Activated B cell treated with CpG ODN at 0.5 μM for 24 hours (primary cell): ENCODE measurements at regions not wholly inside any gene's neighbourhood (a gene's known extent, or its start where the extent isn't known, plus 50 kb on each side); places are given as distances from the start of the nearest gene placed in this dataset.

ENCODE experiments used
- ATAC-seq: fragments of 200-7000 bp; cut with Tn5 transposase; one replicate; pipeline ENCODE4 v1.10.0; 2021; ENCODE audit warnings: low read depth, mild to moderate bottlenecking, moderate library complexity
- CTCF ChIA-PET: fragments of 350-600 bp; sonication (Branson Sonifier 250); formaldehyde crosslinking; loops from one replicate; lab custom pipeline; 2021; ENCODE audit warnings: antibody characterized with exemption; lab: Charles Lee
- POLR2A ChIA-PET: fragments of 350-600 bp; sonication (Branson Sonifier 250); formaldehyde crosslinking; loops from one replicate; lab custom pipeline; 2021; ENCODE audit warnings: antibody characterized with exemption; lab: Charles Lee
- DNase-seq: peaks from one replicate; pipeline ENCODE4 v3.0.0; 2022
- H3K27ac Mint-ChIP-seq: one replicate; pipeline ENCODE4 v1.8.0; 2020; ENCODE audit warnings: mixed read lengths
- H3K27me3 Mint-ChIP-seq: one replicate; pipeline ENCODE4 v1.8.0; 2021; ENCODE audit warnings: mixed read lengths
- H3K36me3 Mint-ChIP-seq: one replicate; pipeline ENCODE4 v1.8.0; 2021; ENCODE audit warnings: low read depth, mixed read lengths
- H3K4me1 Mint-ChIP-seq: one replicate; pipeline ENCODE4 v1.8.0; 2021; ENCODE audit warnings: mixed read lengths
- H3K4me3 Mint-ChIP-seq: one replicate; pipeline ENCODE4 v1.8.0; 2020; ENCODE audit warnings: mild to moderate bottlenecking, mixed read lengths
- H3K9me3 Mint-ChIP-seq: one replicate; pipeline ENCODE4 v1.8.0; 2020; ENCODE audit warnings: mixed read lengths
- CTCF ChIP-seq: fragments of 200-600 bp; IDR thresholded peaks from one replicate; pipeline ENCODE4 v1.8.0; 2022; ENCODE audit warnings: antibody characterized with exemption, mild to moderate bottlenecking
- intact Hi-C: fragments of 100-400 bp; cut with micrococcal nuclease; formaldehyde crosslinking; loops from one replicate; pipeline ENCODE4 v1.15.1; 2024

- no peaks in the 10 kb centered on the region for H3K36me3 Mint-ChIP-seq
- no peak for TF ChIP-seq CTCF
- intact Hi-C loops: no loop called here
- H3K27ac Mint-ChIP-seq: no peak overlapping the region
- DNase-seq: no peak
- no peaks in the 10 kb centered on the region for H3K9me3 Mint-ChIP-seq
- H3K4me1 Mint-ChIP-seq: no peaks in the 10 kb centered on the region
- POLR2A ChIA-PET: no interaction called here
- H3K27me3 Mint-ChIP-seq: peaks cover 4% of the 10 kb centered on the region
- CTCF ChIA-PET: no interaction called here
- ATAC-seq: no peak
- no peak overlapping the region for H3K4me3 Mint-ChIP-seq
These were observed 118.1 kb downstream of the MPP7 start for GRCh38 chr10:28184810-28185209.

GRCh38 chr10:28181478-28182096 lies 121.3 kb downstream of the MPP7 start:
- Mint-ChIP-seq H3K9me3 (no peaks in the 10 kb centered on the region), H3K4me3 (no peak overlapping the region), H3K36me3 (no peaks in the 10 kb centered on the region), H3K4me1 (peaks cover 15% of the 10 kb centered on the region), H3K27ac (no peak overlapping the region), H3K27me3 (no peaks in the 10 kb centered on the region)
- intact Hi-C loops: no loop called here
- DNase-seq (no peak), ATAC-seq (no peak)
- POLR2A ChIA-PET: no interaction called here
- TF ChIP-seq CTCF: no peak
- CTCF ChIA-PET: no interaction called here

GRCh38 chr10:28180654-28181053 lies 122.2 kb downstream of the MPP7 start:
- H3K27me3 Mint-ChIP-seq: no peaks in the 10 kb centered on the region
- peaks cover 15% of the 10 kb centered on the region for H3K4me1 Mint-ChIP-seq
- ChIA-PET CTCF (no interaction called here), POLR2A (interaction anchor here (0.6 kb wide), 1 partner anchor 1623 kb away, joined by 5 read pairs; no protein-coding TSS in a partner anchor)
- ATAC-seq (no peak), DNase-seq (no peak)
- intact Hi-C loops: no loop called here
- no peaks in the 10 kb centered on the region for H3K9me3 Mint-ChIP-seq
- no peak for TF ChIP-seq CTCF
- H3K27ac Mint-ChIP-seq: no peak overlapping the region
- H3K4me3 Mint-ChIP-seq: no peak overlapping the region
- H3K36me3 Mint-ChIP-seq: no peaks in the 10 kb centered on the region

GRCh38 chr10:28179743-28180099 lies 123.1 kb downstream of the MPP7 start:
- H3K4me3 Mint-ChIP-seq: no peak overlapping the region
- intact Hi-C loops: loop anchor here (1.0 kb wide), 5 partner anchors 203 to 809 kb away; no protein-coding TSS in a partner anchor
- POLR2A ChIA-PET: no interaction called here
- H3K9me3 Mint-ChIP-seq: no peaks in the 10 kb centered on the region
- H3K27me3 Mint-ChIP-seq: no peaks in the 10 kb centered on the region
- no peak overlapping the region for H3K27ac Mint-ChIP-seq
- H3K4me1 Mint-ChIP-seq: peaks cover 15% of the 10 kb centered on the region
- DNase-seq: no peak
- TF ChIP-seq CTCF: no peak
- CTCF ChIA-PET: interaction anchor here (0.8 to 1.3 kb wide), 8 partner anchors 20 to 810 kb away, joined by 3 to 10 read pairs (median 4); no protein-coding TSS in a partner anchor
- H3K36me3 Mint-ChIP-seq: no peaks in the 10 kb centered on the region
- ATAC-seq: no peak

GRCh38 chr10:28179006-28179742 lies 123.7 kb downstream of the MPP7 start:
- peaks cover 15% of the 10 kb centered on the region for H3K4me1 Mint-ChIP-seq
- CTCF ChIA-PET: interaction anchor here (0.6 to 1.3 kb wide), 11 partner anchors 11 to 810 kb away, joined by 3 to 10 read pairs (median 4); no protein-coding TSS in a partner anchor
- no peaks in the 10 kb centered on the region for H3K9me3 Mint-ChIP-seq
- no peaks in the 10 kb centered on the region for H3K27me3 Mint-ChIP-seq
- ATAC-seq (peak; percentile 64), DNase-seq (no peak)
- TF ChIP-seq CTCF: peak; percentile 88
- no peaks in the 10 kb centered on the region for H3K36me3 Mint-ChIP-seq
- no peak overlapping the region for H3K4me3 Mint-ChIP-seq
- H3K27ac Mint-ChIP-seq: no peak overlapping the region
- intact Hi-C loops: loop anchor here (1.0 kb wide), 5 partner anchors 203 to 809 kb away; no protein-coding TSS in a partner anchor
- POLR2A ChIA-PET: no interaction called here
